Left lung (tissue), 4 donors: ENCODE measurements at regions not wholly inside any gene's neighbourhood (a gene's known extent, or its start where the extent isn't known, plus 50 kb on each side); places are given as distances from the start of the nearest gene placed in this dataset.
A peak's percentile ranks its signal among the peaks of the same experiment; 100 is the strongest.

Experiments
- ATAC-seq: fragments of 200-7000 bp; cut with Tn5 transposase; one replicate; pipeline ENCODE4 v1.9.1; 2020; ENCODE audit warnings: moderate library complexity
- DNase-seq, 4 donors: peaks; one replicate each; pipeline ENCODE4 v3.0.0-alpha.2; 2013 to 2020
- H3K27ac ChIP-seq, 2 donors: fragments of 200-600 bp; sonication (generic) in 1 of 2; one replicate each; pipeline versions ENCODE4 v1.5.0 to v1.8.0; 2020 to 2021
- H3K27me3 ChIP-seq, 2 donors: fragments of 200-600 bp; sonication (generic) in 1 of 2; one replicate each; pipeline versions ENCODE4 v1.5.0 to v1.8.0; 2020 to 2021
- H3K36me3 ChIP-seq, 2 donors: fragments of 200-600 bp; sonication (generic) in 1 of 2; one replicate each; pipeline versions ENCODE4 v1.5.0 to v1.8.0; 2020 to 2021
- H3K4me1 ChIP-seq, 2 donors: fragments of 200-600 bp; one replicate each; pipeline ENCODE4 v1.8.0; 2021
- H3K4me3 ChIP-seq, 2 donors: fragments of 200-600 bp; sonication (generic) in 1 of 2; one replicate each; pipeline versions ENCODE4 v1.5.0 to v1.8.0; 2020 to 2021; ENCODE audit warnings: mild to moderate bottlenecking in 1 of 2
- H3K9me3 ChIP-seq, 2 donors: fragments of 200-600 bp; sonication (generic) in 1 of 2; one replicate each; pipeline versions ENCODE4 v1.5.0 to v1.8.0; 2020 to 2021
- CTCF ChIP-seq, 2 donors: fragments of 200-600 bp; sonication (generic) in 1 of 2; IDR thresholded peaks; one replicate each; pipeline versions ENCODE4 v1.5.0 to v1.8.0; 2021; ENCODE audit warnings: antibody characterized with exemption in 2 of 2
- intact Hi-C, 2 donors: fragments of 100-400 bp; cut with DNase I; formaldehyde crosslinking; loops; one replicate each; pipeline versions ENCODE4 v1.11.2 to v1.14.2; 2022
- donor health status: DM: no; HTN: yes; CAD: no.
- donor health status: DM: no; HTN: no; CAD: no.

- Histone ChIP-seq H3K9me3 (no peaks in the 10 kb centered on the region), H3K36me3 (no peaks in the 10 kb centered on the region), H3K27ac (peak overlapping the region in 1 of 2 donors; percentile 68), H3K4me1 (peaks cover 0 to 9% of the 10 kb centered on the region in 2 donors), H3K27me3 (no peaks in the 10 kb centered on the region), H3K4me3 (peak overlapping the region; percentile 23 to 33)
- intact Hi-C loops = loop anchor here in 1 of 2 donors (10.0 kb wide), 1 partner anchor 1239 kb away; no protein-coding TSS in a partner anchor
- peak; percentile 68 to 87 for TF ChIP-seq CTCF (IDR thresholded peaks at IDR 0.05)
- DNase-seq = peak in 2 of 4 donors; percentile 77 to 88
- peak; percentile 92 for ATAC-seq
Observed at GRCh38 chr3:107235928-107236315, 141.3 kb upstream of the CCDC54 start.

DNA sequence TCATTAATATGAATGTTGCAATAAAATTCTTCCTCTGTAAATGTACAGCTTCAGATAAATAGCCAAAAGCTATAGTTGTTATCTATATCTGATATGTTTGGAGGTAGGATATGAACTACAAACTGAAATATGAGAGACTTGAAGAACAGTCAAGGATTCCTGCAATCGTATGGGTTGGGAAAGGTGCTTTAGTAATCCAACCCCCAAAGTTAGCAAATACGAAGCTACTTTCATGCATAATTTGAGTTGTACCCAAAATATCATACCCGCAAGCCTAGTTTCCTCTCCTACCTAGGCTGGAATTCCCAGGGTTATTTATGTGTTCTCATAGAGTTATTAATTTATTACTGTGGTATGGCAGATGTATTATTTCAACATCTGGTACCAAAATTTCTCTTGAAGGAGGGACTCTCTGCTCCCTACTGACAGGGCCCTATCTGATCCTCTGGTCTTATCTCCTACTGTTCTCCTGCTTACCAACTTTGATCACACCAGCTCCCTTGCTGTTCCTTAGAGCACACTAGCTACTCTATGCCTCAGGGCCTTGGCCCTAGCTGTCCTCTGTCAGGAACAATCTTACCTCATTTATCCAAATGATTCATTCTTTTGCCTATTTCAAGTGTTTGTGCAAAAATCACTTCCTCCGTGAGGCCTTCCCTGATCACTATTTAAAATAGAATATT is 140.4 kb upstream of the CCDC54 start:
- intact Hi-C loops = loop anchor here in 1 of 2 donors (10.0 kb wide), 1 partner anchor 1238 kb away; no protein-coding TSS in a partner anchor
- no peak for TF ChIP-seq CTCF (IDR thresholded peaks at IDR 0.05)
- ATAC-seq = no peak

DNA sequence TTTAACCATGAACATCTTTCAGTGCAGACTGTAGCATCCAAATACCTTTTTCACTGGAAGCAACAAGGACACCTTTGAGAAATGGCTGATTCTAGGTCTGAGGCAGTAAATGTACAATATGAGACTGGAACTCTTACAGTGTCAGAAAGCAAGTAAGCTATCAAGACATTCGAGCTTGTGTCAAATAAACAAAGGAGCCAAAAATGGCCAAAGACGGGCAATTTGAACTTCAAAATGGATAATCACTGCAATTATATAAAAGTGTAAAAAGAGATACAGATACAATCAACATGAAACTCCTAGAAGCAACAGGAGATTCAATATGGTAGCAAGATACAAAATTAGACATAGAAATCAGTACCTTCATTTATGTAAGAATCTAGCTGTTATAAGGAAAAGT is 138.5 kb upstream of the CCDC54 start:
- Histone ChIP-seq H3K4me3 (no peak overlapping the region), H3K36me3 (no peaks in the 10 kb centered on the region), H3K9me3 (no peaks in the 10 kb centered on the region), H3K27ac (no peak overlapping the region), H3K27me3 (no peaks in the 10 kb centered on the region), H3K4me1 (peaks cover 5 to 18% of the 10 kb centered on the region in 2 donors)
- no peak for DNase-seq
- intact Hi-C loops = loop anchor here in 1 of 2 donors (10.0 kb wide), 1 partner anchor 1236 kb away; no protein-coding TSS in a partner anchor
- TF ChIP-seq CTCF (IDR thresholded peaks at IDR 0.05) = no peak
- ATAC-seq = no peak

More for the DNA sequence above, 140.4 kb upstream of the CCDC54 start:
- Histone ChIP-seq H3K27me3 (no peaks in the 10 kb centered on the region), H3K4me3 (no peak overlapping the region), H3K36me3 (no peaks in the 10 kb centered on the region), H3K27ac (no peak overlapping the region), H3K4me1 (peaks cover 0 to 18% of the 10 kb centered on the region in 2 donors), H3K9me3 (no peaks in the 10 kb centered on the region)
- DNase-seq = no peak

GRCh38 chr3:107239703-107240102 is 137.5 kb upstream of the CCDC54 start:
- ATAC-seq (no peak), DNase-seq (no peak)
- Histone ChIP-seq H3K9me3 (no peaks in the 10 kb centered on the region), H3K36me3 (no peaks in the 10 kb centered on the region), H3K27me3 (no peaks in the 10 kb centered on the region), H3K4me3 (peak overlapping the region in 1 of 2 donors; percentile 80), H3K27ac (no peak overlapping the region), H3K4me1 (peaks cover 5 to 18% of the 10 kb centered on the region in 2 donors)
- TF ChIP-seq CTCF (IDR thresholded peaks at IDR 0.05) = no peak
- intact Hi-C loops = loop anchor here in 1 of 2 donors (10.0 kb wide), 1 partner anchor 1235 kb away; no protein-coding TSS in a partner anchor

- Histone ChIP-seq H3K27me3 (no peaks in the 10 kb centered on the region), H3K4me3 (peak overlapping the region; percentile 59 to 80), H3K9me3 (no peaks in the 10 kb centered on the region), H3K4me1 (peaks cover 5 to 18% of the 10 kb centered on the region in 2 donors), H3K27ac (peak overlapping the region; percentile 40 to 47), H3K36me3 (no peaks in the 10 kb centered on the region)
- intact Hi-C loops = no loop called here
- DNase-seq = peak; percentile 79 to 93 (median 86)
- peak; percentile 95 for ATAC-seq
- TF ChIP-seq CTCF (IDR thresholded peaks at IDR 0.05) = no peak
Observed at GRCh38 chr3:107240183-107241091, 136.8 kb upstream of the CCDC54 start.
